SK-N-SH (cell line): ENCODE measurements at regions not wholly inside any gene's neighbourhood (a gene's known extent, or its start where the extent isn't known, plus 50 kb on each side); places are given as distances from the start of the nearest gene placed in this dataset.

Experiments used
- CTCF ChIP-seq: fragments of 200-600 bp; sonication (generic); IDR thresholded peaks from 2 replicates; pipeline ENCODE4 v1.6.1; 2017; ENCODE audit warnings: antibody characterized with exemption, mild to moderate bottlenecking, moderate library complexity
- ELF1 ChIP-seq: IDR thresholded peaks from 2 replicates; pipeline ENCODE4 v1.4.0; 2012
- EP300 ChIP-seq, 2 experiments: IDR thresholded peaks; 2 replicates each; pipeline versions ENCODE4 v1.4.0 to v1.6.1; 2012; ENCODE audit warnings: borderline replicate concordance in 1 of 2, low read depth in 1 of 2, low read length in 1 of 2
- EZH2phosphoT487 ChIP-seq: fragments of 200-600 bp; sonication (generic); IDR thresholded peaks from 2 replicates; pipeline ENCODE4 v1.6.1; 2017; ENCODE audit warnings: low read depth, mixed run types, mild to moderate bottlenecking, antibody characterized with exemption, moderate library complexity, borderline replicate concordance
- FOXJ3 ChIP-seq: sonication (generic); formaldehyde crosslinking; IDR thresholded peaks from 2 replicates; pipeline ENCODE4 v1.5.1; 2020; ENCODE audit warnings: mild to moderate bottlenecking, missing genetic modification reagents
- GABPA ChIP-seq: IDR thresholded peaks from 2 replicates; pipeline ENCODE4 v1.4.0; 2012; ENCODE audit warnings: low read depth, mild to moderate bottlenecking
- IRF3 ChIP-seq: fragments of 150-350 bp; IDR thresholded peaks from 2 replicates; pipeline ENCODE4 v1.6.1; 2016; ENCODE audit warnings: mild to moderate bottlenecking, low read depth, low read length
- POLR2AphosphoS5 ChIP-seq: IDR thresholded peaks from 2 replicates; pipeline ENCODE4 v1.6.1; 2012; ENCODE audit warnings: low read depth, low read length
- REST ChIP-seq: IDR thresholded peaks from 2 replicates; pipeline ENCODE4 v1.6.1; 2012; ENCODE audit warnings: mild to moderate bottlenecking, low read depth, low read length, moderate library complexity
- SMC3 ChIP-seq: IDR thresholded peaks from 2 replicates; pipeline ENCODE4 v1.6.1; 2012; ENCODE audit warnings: low read depth, low read length, improper control_type of control experiment
- TAF1 ChIP-seq: IDR thresholded peaks from 2 replicates; pipeline ENCODE4 v1.6.1; 2012; ENCODE audit warnings: low read depth, mild to moderate bottlenecking, low read length, moderate library complexity, borderline replicate concordance
- USF1 ChIP-seq: IDR thresholded peaks from 2 replicates; pipeline ENCODE4 v1.4.0; 2012; ENCODE audit warnings: low read depth, borderline replicate concordance

- TF ChIP-seq CTCF = no peak
- TF ChIP-seq ELF1 = no peak
- TF ChIP-seq GABPA = no peak
- no peak for TF ChIP-seq IRF3
- no peak for TF ChIP-seq TAF1
- TF ChIP-seq FOXJ3 (CRISPR knock-in tag) = no peak
- TF ChIP-seq POLR2AphosphoS5 = no peak
- TF ChIP-seq SMC3 = no peak
- no peak for TF ChIP-seq EP300 (IDR thresholded peaks at IDR 0.05; ENCODE audit: borderline replicate concordance in 1 of 2, low read depth in 1 of 2, low read length in 1 of 2)
- no peak for TF ChIP-seq EZH2phosphoT487
- no peak for TF ChIP-seq REST
- TF ChIP-seq USF1 = no peak
Observed at GRCh38 chr12:42976122-42976521, 386.6 kb upstream of the PRICKLE1 start.
